ENCODE measurements at regions not wholly inside any gene's neighbourhood (a gene's known extent, or its start where the extent isn't known, plus 50 kb on each side); places are given as distances from the start of the nearest gene placed in this dataset.

GRCh38 chr3:182739619-182740018 lies 53.7 kb upstream of the ATP11B start:
- no peak for DNase-seq

GRCh38 chr3:182740710-182741109 lies 52.6 kb upstream of the ATP11B start:
- DNase-seq = no peak

GRCh38 chr3:182741214-182741613 lies 52.1 kb upstream of the ATP11B start:
- DNase-seq = no peak

All from NCI-H1105 (cell line).